K562 (cell line): ENCODE measurements at regions not wholly inside any gene's neighbourhood (a gene's known extent, or its start where the extent isn't known, plus 50 kb on each side); places are given as distances from the start of the nearest gene placed in this dataset.

Experiments used
- ATAC-seq: fragments of 200-7000 bp; cut with Tn5 transposase; 3 replicates; pipeline ENCODE4 v1.9.1; 2020; ENCODE audit warnings: moderate library complexity
- BruUV-seq: library from RNA; stranded (reverse); fragments of 400-500 nt; replicated peaks from 2 replicates; lab custom pipeline; 2021; lab: Mats Ljungman, UMichigan
- CTCF ChIA-PET: fragments of 300-600 bp; formaldehyde crosslinking; extraction: SDS; loops from one replicate; lab custom pipeline; 2021; ENCODE audit warnings: low intra/inter-chr PET ratio; lab: Yijun Ruan, JAX
- POLR2A ChIA-PET: fragments of 300-600, 350-650 bp; sonication (Branson Sonifier 250); formaldehyde crosslinking; extraction: SDS; loops from one replicate; lab custom pipeline; 2021; ENCODE audit warnings: antibody characterized with exemption, inconsistent platforms; lab: Yijun Ruan, JAX
- DNase-seq, 4 experiments: peaks; one replicate each; pipeline versions ENCODE4 v3.0.0 to v3.0.0-alpha.2; 2011 to 2018; ENCODE audit warnings: low spot score in 3 of 4, mixed read lengths in 3 of 4; ENCODE audit errors: extremely low read depth in 1 of 4
- FAIRE-seq: peaks from 2 replicates; lab custom pipeline; 2011; peaks lifted over from hg19 to GRCh38; lab: Jason Lieb, UNC
- H2AFZ ChIP-seq: 2 replicates; pipeline ENCODE4 v1.6.0; 2011; ENCODE audit warnings: low read depth, low read length, control low read depth, inconsistent platforms
- H3K27ac ChIP-seq: fragments of 200-600 bp; 3 replicates; pipeline ENCODE4 v1.8.0; 2011; ENCODE audit warnings: low read depth, mild to moderate bottlenecking, control low read depth, inconsistent platforms, low read length, moderate library complexity, mixed read lengths; ENCODE audit errors: extremely low read depth
- H3K27me3 ChIP-seq, 2 experiments: fragments of 300-600 bp in 1 of 2; 2 replicates in 1 of 2; 3 replicates in 1 of 2; pipeline versions ENCODE4 v1.6.0 to v1.8.0; 2011; ENCODE audit warnings: inconsistent platforms in 2 of 2, low read length in 2 of 2, mild to moderate bottlenecking in 1 of 2, mixed read lengths in 1 of 2, moderate library complexity in 1 of 2; ENCODE audit not compliant: control insufficient read depth in 2 of 2, insufficient read depth in 2 of 2
- H3K36me3 ChIP-seq: fragments of 300-600 bp; 3 replicates; pipeline ENCODE4 v1.8.0; 2011; ENCODE audit warnings: mild to moderate bottlenecking, low read length, inconsistent platforms; ENCODE audit not compliant: control insufficient read depth, insufficient read depth
- H3K4me1 ChIP-seq, 2 experiments: fragments of 200-600 bp in 1 of 2; replicated peaks in 1 of 2; 2 replicates in 1 of 2; 3 replicates in 1 of 2; pipeline versions ENCODE4 v1.5.1 to v1.8.0; 2011; ENCODE audit warnings: inconsistent platforms in 2 of 2, low read length in 2 of 2, mild to moderate bottlenecking in 1 of 2, mixed read lengths in 1 of 2, moderate library complexity in 1 of 2; ENCODE audit not compliant: control insufficient read depth in 2 of 2, insufficient read depth in 2 of 2
- H3K4me2 ChIP-seq: 2 replicates; pipeline ENCODE4 v1.6.1; 2011; ENCODE audit warnings: low read length, control low read depth, inconsistent platforms, mixed read lengths; ENCODE audit not compliant: insufficient read depth
- H3K4me3 ChIP-seq: fragments of 200-600 bp; sonication (generic), shearing (Covaris generic); 2 replicates; pipeline ENCODE4 v1.5.1; 2016; ENCODE audit warnings: control low read depth, inconsistent platforms
- H3K79me2 ChIP-seq: fragments of 200-600 bp; 3 replicates; pipeline ENCODE4 v1.8.0; 2011; ENCODE audit warnings: low read length, inconsistent platforms; ENCODE audit not compliant: control insufficient read depth, insufficient read depth
- H3K9ac ChIP-seq, 2 experiments: 2 replicates each; pipeline versions ENCODE4 v1.6.0 to v1.6.1; 2011; ENCODE audit warnings: low read depth in 2 of 2, low read length in 2 of 2, control low read depth in 1 of 2, inconsistent platforms in 1 of 2, mild to moderate bottlenecking in 1 of 2, mixed read lengths in 1 of 2; ENCODE audit not compliant: insufficient read depth in 1 of 2
- H3K9me1 ChIP-seq: one replicate; pipeline ENCODE4 v1.6.0; 2011; ENCODE audit warnings: inconsistent platforms, mild to moderate bottlenecking, low read length, moderate library complexity; ENCODE audit not compliant: control insufficient read depth, insufficient read depth
- H3K9me3 ChIP-seq: replicated peaks from 2 replicates; pipeline ENCODE4 v1.5.1; 2011; ENCODE audit warnings: low read depth, low read length, inconsistent platforms; ENCODE audit not compliant: control insufficient read depth, insufficient read depth
- H4K20me1 ChIP-seq: replicated peaks from 2 replicates; pipeline ENCODE4 v1.6.1; 2011; ENCODE audit warnings: low read length, inconsistent platforms, mixed read lengths; ENCODE audit not compliant: control insufficient read depth, insufficient read depth
- BRF1 ChIP-seq: IDR thresholded peaks from 3 replicates; pipeline ENCODE4 v1.6.1; 2011; ENCODE audit warnings: borderline replicate concordance, mild to moderate bottlenecking; ENCODE audit not compliant: insufficient read length; ENCODE audit errors: extremely low read depth
- CBX1 ChIP-seq: sonication (generic); IDR thresholded peaks from 2 replicates; pipeline ENCODE4 v1.6.1; 2016; ENCODE audit warnings: antibody characterized with exemption, low read depth, mild to moderate bottlenecking
- CCAR2 ChIP-seq: fragments of 200-400 bp; formaldehyde crosslinking; IDR thresholded peaks from 2 replicates; pipeline ENCODE4 v1.6.1; 2017; ENCODE audit warnings: mild to moderate bottlenecking, low read depth, low read length
- KDM5B ChIP-seq: fragments of 200-600 bp; sonication (generic); IDR thresholded peaks from 2 replicates; pipeline ENCODE4 v1.6.1; 2012; ENCODE audit warnings: low read depth, mild to moderate bottlenecking, moderate library complexity, low read length, control low read depth, inconsistent platforms; ENCODE audit not compliant: insufficient replicate concordance
- MAFF ChIP-seq: IDR thresholded peaks from 2 replicates; pipeline ENCODE4 v1.6.1; 2012; ENCODE audit warnings: low read length, improper control_type of control experiment
- NFE2 ChIP-seq: IDR thresholded peaks from 2 replicates; pipeline ENCODE4 v1.6.1; 2014; ENCODE audit warnings: antibody characterized with exemption, low read depth
- PHTF2 ChIP-seq: fragments of 250-450 bp; sonication (Bioruptor Pico); IDR thresholded peaks from 2 replicates; pipeline ENCODE4 v1.5.0; 2021; ENCODE audit warnings: mild to moderate bottlenecking
- SREBF1 ChIP-seq: fragments of 150-350 bp; IDR thresholded peaks from 2 replicates; pipeline ENCODE4 v1.6.1; 2014; ENCODE audit warnings: antibody characterized with exemption, low read depth, low read length, borderline replicate concordance
- TEAD2 ChIP-seq: fragments of 450-650 bp; IDR thresholded peaks from 2 replicates; pipeline ENCODE4 v1.6.1; 2016; ENCODE audit warnings: missing genetic modification characterization, control low read depth, missing compliant biosample characterization
- ZBTB1 ChIP-seq: sonication (generic); formaldehyde crosslinking; IDR thresholded peaks from 2 replicates; pipeline ENCODE4 v1.8.1; 2023; ENCODE audit warnings: missing genetic modification reagents, low read depth, mild to moderate bottlenecking, borderline replicate concordance
- ZNF12 ChIP-seq: sonication (generic); formaldehyde crosslinking; IDR thresholded peaks from 2 replicates; pipeline ENCODE4 v1.4.0; 2020; ENCODE audit warnings: mild to moderate bottlenecking, missing genetic modification reagents
- ZNF212 ChIP-seq: fragments of 450-650 bp; formaldehyde crosslinking; IDR thresholded peaks from 2 replicates; pipeline ENCODE4 v1.4.0; 2020; ENCODE audit warnings: mild to moderate bottlenecking
- ZNF76 ChIP-seq: fragments of 250-450 bp; sonication (Bioruptor Pico); IDR thresholded peaks from 2 replicates; pipeline ENCODE4 v1.4.0; 2020; ENCODE audit warnings: mild to moderate bottlenecking, moderate library complexity, borderline replicate concordance
- WGBS: fragments of 100-300 bp; shearing (Covaris generic); methylation state at CpG from one replicate; pipeline ENCODE4 v1.1.6; 2016; ENCODE audit warnings: low coverage, mixed read lengths; ENCODE audit not compliant: insufficient coverage; ENCODE audit errors: missing lambda C conversion rate; 5-methylcytosine and 5-hydroxymethylcytosine counted together
- in situ Hi-C: fragments of 300-500 bp; cut with MboI; formaldehyde crosslinking; loops from 4 replicates; pipeline ENCODE4 v1.15.0; 2018; ENCODE audit warnings: inconsistent platforms, mixed read lengths
- intact Hi-C: fragments of 100-400 bp; cut with micrococcal nuclease; formaldehyde crosslinking; loops from 2 replicates; pipeline ENCODE4 v1.14.2; 2022

DNA sequence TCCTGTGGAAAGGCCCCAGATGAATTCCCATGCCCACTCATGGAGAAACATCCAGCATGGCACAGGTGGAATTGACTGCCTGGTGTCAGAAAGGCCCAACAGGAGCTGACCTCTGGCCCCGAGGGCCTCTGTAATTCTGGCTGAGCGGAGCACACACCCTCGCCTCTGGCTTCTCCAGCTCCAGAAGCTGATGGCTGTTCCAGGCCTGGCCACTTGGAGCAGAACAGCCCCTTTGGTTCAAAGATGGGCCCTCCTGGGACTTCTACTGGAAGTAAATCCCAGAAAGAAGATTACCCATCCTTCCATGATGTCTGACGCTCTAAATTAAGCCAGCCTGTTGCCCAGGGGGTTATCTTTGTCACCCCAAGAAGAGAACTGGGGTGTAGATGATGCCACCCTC, 275.1 kb upstream of the CDH4 start:
- no peaks in the 10 kb centered on the region for H3K79me2 ChIP-seq
- H3K4me1 ChIP-seq: no peaks in the 10 kb centered on the region
- CTCF ChIA-PET: no interaction called here
- no peak overlapping the region for H3K9ac ChIP-seq
- H3K4me2 ChIP-seq: no peak overlapping the region
- no peak for DNase-seq
- ATAC-seq: no peak
- no peaks in the 10 kb centered on the region for H4K20me1 ChIP-seq
- H3K36me3 ChIP-seq: no peaks in the 10 kb centered on the region
- no peaks in the 10 kb centered on the region for H3K9me1 ChIP-seq
- no peak for FAIRE-seq
- TF ChIP-seq BRF1: no peak
- TF ChIP-seq SREBF1: no peak
- no peak for TF ChIP-seq MAFF
- TF ChIP-seq ZNF212: no peak
- TF ChIP-seq ZBTB1 (CRISPR knock-in tag): no peak
- no peak for TF ChIP-seq TEAD2
- no peak for TF ChIP-seq ZNF76 (CRISPR knock-in tag)
- no peak for TF ChIP-seq ZNF12 (CRISPR knock-in tag)
- TF ChIP-seq NFE2: no peak
- TF ChIP-seq CCAR2: no peak
- no peak for TF ChIP-seq KDM5B
- TF ChIP-seq CBX1: no peak
- TF ChIP-seq PHTF2 (CRISPR knock-in tag): no peak
- TF ChIP-seq, all 486 proteins: peak for 0
- 0% methylated on average over 4 of the region's 4 CpGs for WGBS
- intact Hi-C loops (no loop called here), in situ Hi-C loops (no loop called here)
- Histone ChIP-seq H3K27ac (no peak overlapping the region), H3K4me3 (no peak overlapping the region), H3K9me3 (no peaks in the 10 kb centered on the region), H3K27me3 (peaks cover 3 to 11% of the 10 kb centered on the region in 2 experiments; a peak in 1 of 5 replicates), H2AFZ (no peak overlapping the region)
- POLR2A ChIA-PET: no interaction called here
- no TSS peak for BruUV-seq
